D721Med (cell line): ENCODE measurements at regions not wholly inside any gene's neighbourhood (a gene's known extent, or its start where the extent isn't known, plus 50 kb on each side); places are given as distances from the start of the nearest gene placed in this dataset.

ENCODE experiments used
- DNase-seq: peaks from one replicate; pipeline ENCODE4 v3.0.0; 2011; ENCODE audit warnings: low spot score; ENCODE audit not compliant: insufficient read length
- FAIRE-seq: peaks from 2 replicates; lab custom pipeline; 2011; peaks lifted over from hg19 to GRCh38; lab: Jason Lieb, UNC
- CTCF ChIP-seq: IDR thresholded peaks from 2 replicates; pipeline ENCODE4 v1.5.1; 2012; ENCODE audit warnings: mild to moderate bottlenecking, control low read depth; ENCODE audit not compliant: insufficient read depth; ENCODE audit errors: missing control alignments

GRCh38 chr3:87423336-87423735, 147.0 kb upstream of the POU1F1 start:
- DNase-seq (no peak), FAIRE-seq (no peak)
- TF ChIP-seq CTCF: no peak

GRCh38 chr3:87422333-87422732, 145.9 kb upstream of the POU1F1 start:
- DNase-seq (no peak), FAIRE-seq (no peak)
- TF ChIP-seq CTCF: no peak

GRCh38 chr3:87420171-87420570, 143.8 kb upstream of the POU1F1 start:
- FAIRE-seq: no peak
- no peak for TF ChIP-seq CTCF
- no peak for DNase-seq

GRCh38 chr3:87414271-87414670, 137.9 kb upstream of the POU1F1 start:
- TF ChIP-seq CTCF: no peak
- DNase-seq: no peak
- FAIRE-seq: no peak

- DNase-seq: no peak
- no peak for TF ChIP-seq CTCF
Measured at GRCh38 chr3:87413814-87414213, 137.4 kb upstream of the POU1F1 start.

GRCh38 chr3:87410110-87410509, 133.7 kb upstream of the POU1F1 start:
- TF ChIP-seq CTCF: no peak
- DNase-seq (no peak), FAIRE-seq (no peak)

More at GRCh38 chr3:87413814-87414213, 137.4 kb upstream of the POU1F1 start:
- FAIRE-seq: no peak

GRCh38 chr3:87398168-87398801, 121.9 kb upstream of the POU1F1 start:
- no peak for TF ChIP-seq CTCF
- DNase-seq (no peak), FAIRE-seq (no peak)
